ENCODE measurements at regions not wholly inside any gene's neighbourhood (a gene's known extent, or its start where the extent isn't known, plus 50 kb on each side); places are given as distances from the start of the nearest gene placed in this dataset.
"Not testable (repeated sequence)": the region's sequence is repeated elsewhere in the genome, so short reads cannot be mapped to it uniquely, and the experiment has no call there.

GRCh38 chr5:56375011-56375410, 141.9 kb upstream of the ANKRD55 start:
- no peak overlapping the region for H3K4me3 ChIP-seq (ENCODE audit: low read depth, low read length)
- TF ChIP-seq CTCF (conservative IDR thresholded peaks at IDR 0.05; ENCODE audit: low read depth, low read length): no peak
- DNase-seq (ENCODE audit: low read depth): no peak

GRCh38 chr5:56372491-56372890, 139.4 kb upstream of the ANKRD55 start:
- not testable (repeated sequence) for DNase-seq (ENCODE audit: low read depth); H3K4me3 ChIP-seq (ENCODE audit: low read depth, low read length)

- no peak overlapping the region for H3K4me3 ChIP-seq (ENCODE audit: low read depth, low read length)
- no peak for DNase-seq (ENCODE audit: low read depth)
- no peak for TF ChIP-seq CTCF (conservative IDR thresholded peaks at IDR 0.05; ENCODE audit: low read depth, low read length)
Measured at GRCh38 chr5:56369361-56369811, 136.3 kb upstream of the ANKRD55 start.

- no peak overlapping the region for H3K4me3 ChIP-seq (ENCODE audit: low read depth, low read length)
- TF ChIP-seq CTCF (conservative IDR thresholded peaks at IDR 0.05; ENCODE audit: low read depth, low read length): no peak
Measured at GRCh38 chr5:56367748-56368147, 134.6 kb upstream of the ANKRD55 start.

GRCh38 chr5:56366986-56367385, 133.9 kb upstream of the ANKRD55 start:
- H3K4me3 ChIP-seq (ENCODE audit: low read depth, low read length): no peak overlapping the region
- no peak for TF ChIP-seq CTCF (conservative IDR thresholded peaks at IDR 0.05; ENCODE audit: low read depth, low read length)
- no peak for DNase-seq (ENCODE audit: low read depth)

More at GRCh38 chr5:56367748-56368147, 134.6 kb upstream of the ANKRD55 start:
- no peak for DNase-seq (ENCODE audit: low read depth)

- no peak for DNase-seq (ENCODE audit: low read depth)
Measured at GRCh38 chr5:56361398-56361797, 128.3 kb upstream of the ANKRD55 start.

GRCh38 chr5:56360816-56361215, 127.7 kb upstream of the ANKRD55 start:
- TF ChIP-seq CTCF (conservative IDR thresholded peaks at IDR 0.05; ENCODE audit: low read depth, low read length): no peak
- H3K4me3 ChIP-seq (ENCODE audit: low read depth, low read length): no peak overlapping the region

More at GRCh38 chr5:56361398-56361797, 128.3 kb upstream of the ANKRD55 start:
- no peak for TF ChIP-seq CTCF (conservative IDR thresholded peaks at IDR 0.05; ENCODE audit: low read depth, low read length)
- no peak overlapping the region for H3K4me3 ChIP-seq (ENCODE audit: low read depth, low read length)

More at GRCh38 chr5:56360816-56361215, 127.7 kb upstream of the ANKRD55 start:
- DNase-seq (ENCODE audit: low read depth): peak; percentile 34
